ENCODE measurements at regions not wholly inside any gene's neighbourhood (a gene's known extent, or its start where the extent isn't known, plus 50 kb on each side); places are given as distances from the start of the nearest gene placed in this dataset.

- H3K9ac ChIP-seq (ENCODE audit: low read length) = no peak overlapping the region
- H3K79me2 ChIP-seq (ENCODE audit: control insufficient read depth, insufficient read depth, low read length) = no peaks in the 10 kb centered on the region
- H3K4me1 ChIP-seq (ENCODE audit: control insufficient read depth, low read depth, low read length) = no peaks in the 10 kb centered on the region
- no peak overlapping the region for H2BK120ac ChIP-seq (ENCODE audit: low read depth, low read length)
- no peak overlapping the region for H4K5ac ChIP-seq (ENCODE audit: low read length)
- DNase-seq = no peak
- H4K8ac ChIP-seq (ENCODE audit: low read depth, low read length) = no peak overlapping the region
- H3K4me2 ChIP-seq (ENCODE audit: low read length) = no peak overlapping the region
- no peak overlapping the region for H3K56ac ChIP-seq (ENCODE audit: low read length)
- H3K23ac ChIP-seq (ENCODE audit: low read length) = no peak overlapping the region
- H2AK5ac ChIP-seq (ENCODE audit: low read length) = no peak overlapping the region
- H3K18ac ChIP-seq (ENCODE audit: low read length) = no peak overlapping the region
- no peaks in the 10 kb centered on the region for H3K36me3 ChIP-seq (ENCODE audit: control insufficient read depth, insufficient read depth, low read length)
- no peaks in the 10 kb centered on the region for H3K79me1 ChIP-seq (ENCODE audit: low read length)
- no peak overlapping the region for H2BK15ac ChIP-seq (replicated peaks; ENCODE audit: low read depth)
- no peak overlapping the region for H3K27ac ChIP-seq (ENCODE audit: low read depth, low read length)
- H2BK5ac ChIP-seq (ENCODE audit: low read length) = no peak overlapping the region
- no peak overlapping the region for H3K4ac ChIP-seq (ENCODE audit: low read depth, low read length)
- H3K27me3 ChIP-seq (ENCODE audit: insufficient read depth, low read length, poor library complexity) = no peaks in the 10 kb centered on the region
- H3K4me3 ChIP-seq (ENCODE audit: low read length) = no peak overlapping the region
Measured at GRCh38 chr14:43361751-43362150, 1145.3 kb downstream of the FSCB start.

- H3K4ac ChIP-seq (ENCODE audit: low read depth, low read length) = no peak overlapping the region
- no peak overlapping the region for H3K56ac ChIP-seq (ENCODE audit: low read length)
- H2BK120ac ChIP-seq (ENCODE audit: low read depth, low read length) = no peak overlapping the region
- no peak overlapping the region for H3K9ac ChIP-seq (ENCODE audit: low read length)
- no peaks in the 10 kb centered on the region for H3K27me3 ChIP-seq (ENCODE audit: insufficient read depth, low read length, poor library complexity)
- H3K27ac ChIP-seq (ENCODE audit: low read depth, low read length) = no peak overlapping the region
- WGBS (ENCODE audit: extremely low coverage, insufficient coverage, low lambda C conversion rate) = no CpG with 5 or more reads among the region's 3 CpGs
- no peaks in the 10 kb centered on the region for H3K36me3 ChIP-seq (ENCODE audit: control insufficient read depth, insufficient read depth, low read length)
- no peak overlapping the region for H4K5ac ChIP-seq (ENCODE audit: low read length)
- H4K8ac ChIP-seq (ENCODE audit: low read depth, low read length) = no peak overlapping the region
- no peaks in the 10 kb centered on the region for H3K79me1 ChIP-seq (ENCODE audit: low read length)
- no peak overlapping the region for H2BK15ac ChIP-seq (replicated peaks; ENCODE audit: low read depth)
- H3K4me2 ChIP-seq (ENCODE audit: low read length) = no peak overlapping the region
- H2BK5ac ChIP-seq (ENCODE audit: low read length) = no peak overlapping the region
- no peaks in the 10 kb centered on the region for H3K4me1 ChIP-seq (ENCODE audit: control insufficient read depth, low read depth, low read length)
- no peak overlapping the region for H3K4me3 ChIP-seq (ENCODE audit: low read length)
- no peak overlapping the region for H3K18ac ChIP-seq (ENCODE audit: low read length)
- H3K23ac ChIP-seq (ENCODE audit: low read length) = no peak overlapping the region
- DNase-seq = no peak
- H3K79me2 ChIP-seq (ENCODE audit: control insufficient read depth, insufficient read depth, low read length) = no peaks in the 10 kb centered on the region
- no peak overlapping the region for H2AK5ac ChIP-seq (ENCODE audit: low read length)
Measured at GRCh38 chr14:43360239-43360638, 1146.8 kb downstream of the FSCB start.

- H2BK15ac ChIP-seq (replicated peaks; ENCODE audit: low read depth) = no peak overlapping the region
- no peaks in the 10 kb centered on the region for H3K79me2 ChIP-seq (ENCODE audit: control insufficient read depth, insufficient read depth, low read length)
- DNase-seq = no peak
- H3K27ac ChIP-seq (ENCODE audit: low read depth, low read length) = no peak overlapping the region
- H4K5ac ChIP-seq (ENCODE audit: low read length) = no peak overlapping the region
- H3K56ac ChIP-seq (ENCODE audit: low read length) = no peak overlapping the region
- no peak overlapping the region for H4K8ac ChIP-seq (ENCODE audit: low read depth, low read length)
- H2AK5ac ChIP-seq (ENCODE audit: low read length) = no peak overlapping the region
- H3K79me1 ChIP-seq (ENCODE audit: low read length) = no peaks in the 10 kb centered on the region
- no peak overlapping the region for H3K4me3 ChIP-seq (ENCODE audit: low read length)
- H3K18ac ChIP-seq (ENCODE audit: low read length) = no peak overlapping the region
- H3K4ac ChIP-seq (ENCODE audit: low read depth, low read length) = no peak overlapping the region
- H3K4me1 ChIP-seq (ENCODE audit: control insufficient read depth, low read depth, low read length) = no peaks in the 10 kb centered on the region
- no peaks in the 10 kb centered on the region for H3K36me3 ChIP-seq (ENCODE audit: control insufficient read depth, insufficient read depth, low read length)
- no peaks in the 10 kb centered on the region for H3K27me3 ChIP-seq (ENCODE audit: insufficient read depth, low read length, poor library complexity)
- H3K4me2 ChIP-seq (ENCODE audit: low read length) = no peak overlapping the region
- H2BK120ac ChIP-seq (ENCODE audit: low read depth, low read length) = no peak overlapping the region
- H3K23ac ChIP-seq (ENCODE audit: low read length) = no peak overlapping the region
- no peak overlapping the region for H2BK5ac ChIP-seq (ENCODE audit: low read length)
- no peak overlapping the region for H3K9ac ChIP-seq (ENCODE audit: low read length)
- no CpG with 5 or more reads among the region's 4 CpGs for WGBS (ENCODE audit: extremely low coverage, insufficient coverage, low lambda C conversion rate)
Measured at GRCh38 chr14:43359317-43359716, 1147.8 kb downstream of the FSCB start.

- H2BK5ac ChIP-seq (ENCODE audit: low read length) = no peak overlapping the region
- H3K56ac ChIP-seq (ENCODE audit: low read length) = no peak overlapping the region
- H2BK120ac ChIP-seq (ENCODE audit: low read depth, low read length) = no peak overlapping the region
- no peak overlapping the region for H3K23ac ChIP-seq (ENCODE audit: low read length)
- H3K27ac ChIP-seq (ENCODE audit: low read depth, low read length) = no peak overlapping the region
- no peak for DNase-seq
- no peaks in the 10 kb centered on the region for H3K36me3 ChIP-seq (ENCODE audit: control insufficient read depth, insufficient read depth, low read length)
- H2BK15ac ChIP-seq (replicated peaks; ENCODE audit: low read depth) = no peak overlapping the region
- H3K79me1 ChIP-seq (ENCODE audit: low read length) = no peaks in the 10 kb centered on the region
- no peaks in the 10 kb centered on the region for H3K79me2 ChIP-seq (ENCODE audit: control insufficient read depth, insufficient read depth, low read length)
- H4K5ac ChIP-seq (ENCODE audit: low read length) = no peak overlapping the region
- H3K4me2 ChIP-seq (ENCODE audit: low read length) = no peak overlapping the region
- H3K9ac ChIP-seq (ENCODE audit: low read length) = no peak overlapping the region
- no peaks in the 10 kb centered on the region for H3K27me3 ChIP-seq (ENCODE audit: insufficient read depth, low read length, poor library complexity)
- H2AK5ac ChIP-seq (ENCODE audit: low read length) = no peak overlapping the region
- H3K4me1 ChIP-seq (ENCODE audit: control insufficient read depth, low read depth, low read length) = no peaks in the 10 kb centered on the region
- H3K4ac ChIP-seq (ENCODE audit: low read depth, low read length) = no peak overlapping the region
- H3K4me3 ChIP-seq (ENCODE audit: low read length) = no peak overlapping the region
- H4K8ac ChIP-seq (ENCODE audit: low read depth, low read length) = no peak overlapping the region
- H3K18ac ChIP-seq (ENCODE audit: low read length) = no peak overlapping the region
Measured at GRCh38 chr14:43356979-43357545, 1150.0 kb downstream of the FSCB start.

- no peak overlapping the region for H3K23ac ChIP-seq (ENCODE audit: low read length)
- no peak overlapping the region for H3K4ac ChIP-seq (ENCODE audit: low read depth, low read length)
- no peak overlapping the region for H4K8ac ChIP-seq (ENCODE audit: low read depth, low read length)
- no peaks in the 10 kb centered on the region for H3K36me3 ChIP-seq (ENCODE audit: control insufficient read depth, insufficient read depth, low read length)
- DNase-seq = no peak
- H3K4me1 ChIP-seq (ENCODE audit: control insufficient read depth, low read depth, low read length) = no peaks in the 10 kb centered on the region
- no peak overlapping the region for H2AK5ac ChIP-seq (ENCODE audit: low read length)
- no peak overlapping the region for H2BK5ac ChIP-seq (ENCODE audit: low read length)
- no peaks in the 10 kb centered on the region for H3K79me1 ChIP-seq (ENCODE audit: low read length)
- H3K79me2 ChIP-seq (ENCODE audit: control insufficient read depth, insufficient read depth, low read length) = no peaks in the 10 kb centered on the region
- H2BK15ac ChIP-seq (replicated peaks; ENCODE audit: low read depth) = no peak overlapping the region
- no peak overlapping the region for H3K27ac ChIP-seq (ENCODE audit: low read depth, low read length)
- H3K18ac ChIP-seq (ENCODE audit: low read length) = no peak overlapping the region
- H2BK120ac ChIP-seq (ENCODE audit: low read depth, low read length) = no peak overlapping the region
- H3K56ac ChIP-seq (ENCODE audit: low read length) = no peak overlapping the region
- no CpG with 5 or more reads among the region's 1 CpG for WGBS (ENCODE audit: extremely low coverage, insufficient coverage, low lambda C conversion rate)
- H3K4me3 ChIP-seq (ENCODE audit: low read length) = no peak overlapping the region
- no peaks in the 10 kb centered on the region for H3K27me3 ChIP-seq (ENCODE audit: insufficient read depth, low read length, poor library complexity)
- H3K4me2 ChIP-seq (ENCODE audit: low read length) = no peak overlapping the region
- H3K9ac ChIP-seq (ENCODE audit: low read length) = no peak overlapping the region
- no peak overlapping the region for H4K5ac ChIP-seq (ENCODE audit: low read length)
Measured at GRCh38 chr14:43356382-43356781, 1150.7 kb downstream of the FSCB start.

- no peak overlapping the region for H3K4ac ChIP-seq (ENCODE audit: low read depth, low read length)
- no CpG with 5 or more reads among the region's 3 CpGs for WGBS (ENCODE audit: extremely low coverage, insufficient coverage, low lambda C conversion rate)
- H2BK120ac ChIP-seq (ENCODE audit: low read depth, low read length) = no peak overlapping the region
- H4K5ac ChIP-seq (ENCODE audit: low read length) = no peak overlapping the region
- H3K4me1 ChIP-seq (ENCODE audit: control insufficient read depth, low read depth, low read length) = no peaks in the 10 kb centered on the region
- no peaks in the 10 kb centered on the region for H3K79me1 ChIP-seq (ENCODE audit: low read length)
- no peaks in the 10 kb centered on the region for H3K36me3 ChIP-seq (ENCODE audit: control insufficient read depth, insufficient read depth, low read length)
- H3K56ac ChIP-seq (ENCODE audit: low read length) = no peak overlapping the region
- no peak overlapping the region for H3K23ac ChIP-seq (ENCODE audit: low read length)
- no peak for DNase-seq
- H3K18ac ChIP-seq (ENCODE audit: low read length) = no peak overlapping the region
- H2BK15ac ChIP-seq (replicated peaks; ENCODE audit: low read depth) = no peak overlapping the region
- no peaks in the 10 kb centered on the region for H3K79me2 ChIP-seq (ENCODE audit: control insufficient read depth, insufficient read depth, low read length)
- H3K4me3 ChIP-seq (ENCODE audit: low read length) = no peak overlapping the region
- no peak overlapping the region for H3K27ac ChIP-seq (ENCODE audit: low read depth, low read length)
- no peaks in the 10 kb centered on the region for H3K27me3 ChIP-seq (ENCODE audit: insufficient read depth, low read length, poor library complexity)
- H2AK5ac ChIP-seq (ENCODE audit: low read length) = no peak overlapping the region
- no peak overlapping the region for H3K9ac ChIP-seq (ENCODE audit: low read length)
- no peak overlapping the region for H4K8ac ChIP-seq (ENCODE audit: low read depth, low read length)
- H3K4me2 ChIP-seq (ENCODE audit: low read length) = no peak overlapping the region
- no peak overlapping the region for H2BK5ac ChIP-seq (ENCODE audit: low read length)
Measured at GRCh38 chr14:43341921-43342320, 1165.2 kb downstream of the FSCB start.
